22Rv1 (cell line): ENCODE measurements at regions not wholly inside any gene's neighbourhood (a gene's known extent, or its start where the extent isn't known, plus 50 kb on each side); places are given as distances from the start of the nearest gene placed in this dataset.

ENCODE experiments used
- H3K27ac ChIP-seq: fragments of 450-650 bp; 2 replicates; pipeline ENCODE4 v1.5.1; 2017
- ZFX ChIP-seq: fragments of 450-650 bp; IDR thresholded peaks from 2 replicates; pipeline ENCODE4 v1.6.1; 2017; ENCODE audit warnings: antibody characterized with exemption, borderline replicate concordance
- TF ChIP-seq, protein P1 (sequence below): fragments of 450-650 bp; IDR thresholded peaks from 2 replicates; pipeline ENCODE4 v1.5.1; 2017; ENCODE audit warnings: mild to moderate bottlenecking

DNA sequence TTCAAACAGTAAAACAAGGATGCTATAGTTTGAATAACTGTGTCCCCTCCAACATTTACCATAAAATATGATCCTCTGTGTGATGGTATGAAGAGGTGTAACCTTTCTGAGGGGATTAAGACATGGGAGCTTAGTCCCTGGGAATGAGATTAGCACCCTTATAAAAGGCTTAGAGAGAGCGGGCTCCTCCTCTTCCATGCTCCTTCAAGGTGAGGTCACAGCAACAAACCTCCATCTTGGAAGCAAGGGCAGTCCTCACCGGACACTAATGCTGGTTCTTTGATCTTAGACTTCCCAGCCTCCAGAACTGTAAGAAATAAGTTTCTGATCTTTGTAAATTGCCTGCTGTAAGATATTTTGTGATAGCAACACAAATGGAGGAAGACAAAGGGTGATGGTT lies 700.3 kb downstream of the TMEM182 start:
- no peak overlapping the region for H3K27ac ChIP-seq
- TF ChIP-seq, protein P1, sequence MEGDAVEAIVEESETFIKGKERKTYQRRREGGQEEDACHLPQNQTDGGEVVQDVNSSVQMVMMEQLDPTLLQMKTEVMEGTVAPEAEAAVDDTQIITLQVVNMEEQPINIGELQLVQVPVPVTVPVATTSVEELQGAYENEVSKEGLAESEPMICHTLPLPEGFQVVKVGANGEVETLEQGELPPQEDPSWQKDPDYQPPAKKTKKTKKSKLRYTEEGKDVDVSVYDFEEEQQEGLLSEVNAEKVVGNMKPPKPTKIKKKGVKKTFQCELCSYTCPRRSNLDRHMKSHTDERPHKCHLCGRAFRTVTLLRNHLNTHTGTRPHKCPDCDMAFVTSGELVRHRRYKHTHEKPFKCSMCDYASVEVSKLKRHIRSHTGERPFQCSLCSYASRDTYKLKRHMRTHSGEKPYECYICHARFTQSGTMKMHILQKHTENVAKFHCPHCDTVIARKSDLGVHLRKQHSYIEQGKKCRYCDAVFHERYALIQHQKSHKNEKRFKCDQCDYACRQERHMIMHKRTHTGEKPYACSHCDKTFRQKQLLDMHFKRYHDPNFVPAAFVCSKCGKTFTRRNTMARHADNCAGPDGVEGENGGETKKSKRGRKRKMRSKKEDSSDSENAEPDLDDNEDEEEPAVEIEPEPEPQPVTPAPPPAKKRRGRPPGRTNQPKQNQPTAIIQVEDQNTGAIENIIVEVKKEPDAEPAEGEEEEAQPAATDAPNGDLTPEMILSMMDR = no peak
- TF ChIP-seq ZFX = no peak

DNA sequence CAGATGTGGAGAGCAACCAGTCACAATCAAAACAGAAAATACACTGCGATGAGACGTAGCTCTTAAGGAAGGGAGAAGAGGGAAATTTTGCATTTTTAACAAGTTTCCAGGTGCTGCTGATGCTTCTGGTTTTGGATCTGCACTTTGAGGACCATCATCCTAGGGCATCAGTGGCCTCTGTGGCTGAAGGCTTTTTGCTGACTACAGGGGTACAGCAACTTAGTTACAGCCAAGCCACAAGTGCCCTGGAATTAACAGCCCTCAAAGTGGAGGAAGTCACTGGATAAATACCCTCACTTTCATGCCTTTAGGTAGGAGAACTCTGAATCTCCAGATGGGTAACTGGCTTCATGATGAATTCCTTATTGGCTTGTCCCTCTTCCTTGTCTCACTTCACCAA lies 700.9 kb downstream of the TMEM182 start:
- no peak for TF ChIP-seq ZFX
- TF ChIP-seq, protein P1 = no peak
- H3K27ac ChIP-seq = no peak overlapping the region

DNA sequence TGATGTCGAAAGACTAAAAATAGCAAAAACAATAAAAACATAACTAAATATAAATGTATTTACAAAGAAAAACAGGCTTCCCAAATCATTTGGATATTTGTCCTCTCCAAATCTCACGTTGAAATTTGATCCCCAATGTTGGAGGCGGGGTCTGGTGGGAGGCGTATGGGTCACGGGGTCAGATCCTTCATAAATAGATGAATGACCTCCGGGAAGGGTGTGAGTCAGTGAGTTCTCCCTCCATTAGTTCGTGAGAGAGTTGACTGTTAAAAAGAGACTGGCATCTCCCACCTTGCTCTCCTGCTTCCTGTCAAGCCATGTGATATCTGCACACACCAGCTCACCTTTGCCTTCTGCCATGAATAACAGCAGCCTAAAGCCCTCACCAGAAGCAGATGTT lies 703.0 kb downstream of the TMEM182 start:
- H3K27ac ChIP-seq = no peak overlapping the region
- no peak for TF ChIP-seq ZFX
- TF ChIP-seq, protein P1 = no peak

DNA sequence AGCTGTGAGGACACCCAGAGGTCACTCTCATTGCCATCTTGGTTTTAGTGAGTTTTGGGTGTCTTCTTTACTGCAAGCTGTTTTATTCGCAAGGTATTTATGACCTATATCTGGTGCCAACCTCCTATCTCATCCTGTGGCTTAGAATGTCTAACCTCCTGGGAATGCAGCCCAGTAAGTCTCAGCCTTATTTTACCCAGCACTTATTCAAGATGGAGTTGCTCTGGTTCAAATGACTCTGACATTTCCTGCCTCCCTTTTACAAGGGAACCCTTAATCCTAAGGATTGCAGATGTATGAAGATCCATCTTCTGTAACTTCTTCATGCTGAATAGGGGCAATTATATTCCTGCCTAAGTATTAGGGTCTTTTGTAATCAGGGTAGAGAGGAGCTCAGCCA lies 708.0 kb downstream of the TMEM182 start:
- no peak for TF ChIP-seq ZFX
- TF ChIP-seq, protein P1 = no peak
- H3K27ac ChIP-seq = no peak overlapping the region

DNA sequence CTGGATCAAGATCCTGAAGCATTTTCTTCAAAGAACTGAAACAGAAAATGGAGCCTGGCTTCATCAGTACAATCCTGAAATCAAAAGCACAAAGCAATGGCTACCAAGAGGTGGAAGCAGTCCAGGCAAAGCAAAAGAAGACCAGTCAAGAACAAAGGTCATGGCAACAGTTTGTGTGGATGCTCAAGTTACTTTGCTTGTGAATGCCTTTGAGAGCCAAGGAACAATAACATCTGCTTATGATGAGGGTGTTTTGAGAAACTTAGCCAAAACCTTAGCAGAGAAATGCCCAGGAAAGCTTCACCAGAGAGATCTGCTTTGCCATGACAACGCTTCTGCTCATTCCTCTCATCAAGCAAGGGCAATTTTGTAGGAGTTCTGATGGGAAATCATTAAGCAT lies 723.1 kb downstream of the TMEM182 start:
- TF ChIP-seq ZFX = no peak
- TF ChIP-seq, protein P1 = no peak
- no peak overlapping the region for H3K27ac ChIP-seq

DNA sequence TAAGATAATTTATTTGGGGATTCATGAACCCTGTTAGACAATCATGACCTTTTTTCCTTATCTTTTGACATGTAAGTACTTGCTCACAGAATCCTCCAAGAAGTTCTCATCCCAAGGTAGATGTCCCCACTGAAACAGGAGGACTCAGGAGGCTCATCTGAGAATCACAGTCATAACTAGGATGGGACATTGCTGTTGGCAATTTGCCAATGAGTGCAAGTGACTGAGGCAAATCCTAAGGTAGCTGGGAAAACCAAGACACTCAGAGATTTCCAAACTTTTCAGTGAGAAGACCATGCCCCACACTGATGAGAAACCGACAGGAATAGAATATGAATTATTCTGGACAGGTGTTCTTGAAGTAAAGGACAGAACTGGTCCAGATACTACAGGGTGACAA lies 735.0 kb downstream of the TMEM182 start:
- no peak for TF ChIP-seq ZFX
- TF ChIP-seq, protein P1 = no peak
- no peak overlapping the region for H3K27ac ChIP-seq

DNA sequence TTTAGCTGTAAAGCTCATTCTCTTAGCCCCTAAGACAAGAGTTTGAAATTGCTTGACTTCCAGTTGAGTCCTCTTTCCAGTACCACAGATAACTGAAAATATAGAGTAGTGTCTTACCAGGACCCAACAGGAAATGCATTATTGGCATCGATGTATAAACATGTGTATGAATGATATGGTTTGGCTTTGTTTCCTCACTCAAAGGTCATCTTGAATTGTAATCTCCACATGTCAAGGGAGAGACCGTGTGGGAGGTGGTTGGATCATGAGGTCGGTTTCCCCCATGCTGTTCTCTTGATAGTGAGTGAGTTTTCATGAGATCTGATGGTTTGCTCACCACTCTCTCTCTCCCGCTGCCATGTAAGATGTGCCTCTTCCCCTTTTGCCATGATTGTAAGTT lies 745.0 kb downstream of the TMEM182 start:
- H3K27ac ChIP-seq = no peak overlapping the region
- TF ChIP-seq, protein P1 = no peak
- no peak for TF ChIP-seq ZFX
